Esophagus muscularis mucosa (tissue), 4 donors: ENCODE measurements at regions not wholly inside any gene's neighbourhood (a gene's known extent, or its start where the extent isn't known, plus 50 kb on each side); places are given as distances from the start of the nearest gene placed in this dataset.

ENCODE experiments used
- EP300 ChIP-seq: sonication (generic); formaldehyde crosslinking; IDR thresholded peaks from one replicate; pipeline ENCODE4 v1.6.1; 2017; ENCODE audit warnings: antibody characterized with exemption
- POLR2A ChIP-seq: fragments of 450-650 bp; IDR thresholded peaks from one replicate; pipeline ENCODE4 v1.6.1; 2017; ENCODE audit warnings: antibody characterized with exemption, moderate library complexity, mild to moderate bottlenecking, low read depth
- POLR2AphosphoS5 ChIP-seq, 2 donors: sonication (generic); formaldehyde crosslinking; IDR thresholded peaks; one replicate each; pipeline ENCODE4 v1.6.1; 2017; ENCODE audit warnings: antibody characterized with exemption in 2 of 2
- TF ChIP-seq, protein P1 (sequence below), 3 experiments: fragments of 200-600 bp in 2 of 3; fragments of 450-650 bp in 1 of 3; sonication (generic) in 2 of 3; IDR thresholded peaks; one replicate each; pipeline ENCODE4 v1.5.1; 2017 to 2019; ENCODE audit warnings: antibody characterized with exemption in 3 of 3, mild to moderate bottlenecking in 2 of 3, moderate library complexity in 1 of 3

DNA sequence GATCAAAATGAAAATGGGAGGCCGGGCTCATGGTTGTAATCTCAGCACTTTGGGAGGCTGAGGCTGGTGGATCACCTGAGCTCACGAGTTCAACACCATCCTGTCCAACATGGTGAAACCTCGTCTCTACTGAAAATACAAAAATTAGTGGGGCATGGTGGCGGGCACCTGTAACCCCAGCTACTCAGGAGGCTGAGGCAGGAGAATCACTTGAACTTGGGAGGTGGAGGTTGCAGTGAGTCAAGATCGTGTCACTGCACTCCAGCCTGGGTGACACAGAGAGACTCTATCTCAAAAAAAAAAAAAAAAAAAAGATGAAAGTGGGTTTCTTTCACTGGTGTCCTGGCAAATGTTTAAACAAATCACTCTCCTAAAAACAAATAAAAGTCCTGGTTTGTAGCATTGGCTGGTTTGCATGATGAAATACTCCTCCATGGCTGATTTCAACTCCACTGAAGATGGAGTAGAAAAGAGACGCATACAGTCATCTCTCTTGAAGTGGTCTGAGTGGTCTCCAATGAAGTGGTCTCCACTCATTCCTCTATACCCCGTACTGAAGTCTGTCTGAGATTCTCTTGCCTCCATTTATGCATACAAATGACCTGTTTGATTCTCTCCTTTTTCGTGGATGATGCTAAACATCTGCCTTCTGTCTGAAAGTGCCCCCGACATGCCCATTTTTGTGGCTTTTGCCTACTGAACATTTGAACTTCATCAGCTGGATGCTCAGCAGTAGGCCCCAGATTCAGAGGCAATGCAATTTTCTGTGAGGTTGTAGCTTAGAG, 153.0 kb upstream of the FAM20A start:
- TF ChIP-seq EP300 (no peak), POLR2A (no peak), POLR2AphosphoS5 (IDR thresholded peaks at IDR 0.05) (no peak)
- TF ChIP-seq, protein P1, sequence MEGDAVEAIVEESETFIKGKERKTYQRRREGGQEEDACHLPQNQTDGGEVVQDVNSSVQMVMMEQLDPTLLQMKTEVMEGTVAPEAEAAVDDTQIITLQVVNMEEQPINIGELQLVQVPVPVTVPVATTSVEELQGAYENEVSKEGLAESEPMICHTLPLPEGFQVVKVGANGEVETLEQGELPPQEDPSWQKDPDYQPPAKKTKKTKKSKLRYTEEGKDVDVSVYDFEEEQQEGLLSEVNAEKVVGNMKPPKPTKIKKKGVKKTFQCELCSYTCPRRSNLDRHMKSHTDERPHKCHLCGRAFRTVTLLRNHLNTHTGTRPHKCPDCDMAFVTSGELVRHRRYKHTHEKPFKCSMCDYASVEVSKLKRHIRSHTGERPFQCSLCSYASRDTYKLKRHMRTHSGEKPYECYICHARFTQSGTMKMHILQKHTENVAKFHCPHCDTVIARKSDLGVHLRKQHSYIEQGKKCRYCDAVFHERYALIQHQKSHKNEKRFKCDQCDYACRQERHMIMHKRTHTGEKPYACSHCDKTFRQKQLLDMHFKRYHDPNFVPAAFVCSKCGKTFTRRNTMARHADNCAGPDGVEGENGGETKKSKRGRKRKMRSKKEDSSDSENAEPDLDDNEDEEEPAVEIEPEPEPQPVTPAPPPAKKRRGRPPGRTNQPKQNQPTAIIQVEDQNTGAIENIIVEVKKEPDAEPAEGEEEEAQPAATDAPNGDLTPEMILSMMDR (IDR thresholded peaks at IDR 0.05) = no peak
